KMS-11 (cell line): ENCODE measurements at regions not wholly inside any gene's neighbourhood (a gene's known extent, or its start where the extent isn't known, plus 50 kb on each side); places are given as distances from the start of the nearest gene placed in this dataset.
"Not testable (repeated sequence)": the region's sequence is repeated elsewhere in the genome, so short reads cannot be mapped to it uniquely, and the experiment has no call there.

ENCODE experiments used
- H2AFZ ChIP-seq: fragments of 200-600 bp; sonication (generic); 2 replicates; pipeline ENCODE4 v1.6.1; 2016; ENCODE audit warnings: antibody characterized with exemption, mixed run types, low read depth
- H3K27ac ChIP-seq: fragments of 200-600 bp; sonication (generic); 2 replicates; pipeline ENCODE4 v1.6.1; 2016; ENCODE audit warnings: mild to moderate bottlenecking, mixed run types
- H3K27me3 ChIP-seq: fragments of 200-600 bp; sonication (generic); 2 replicates; pipeline ENCODE4 v1.6.1; 2017; ENCODE audit warnings: mild to moderate bottlenecking, low read depth, mixed run types, moderate library complexity; ENCODE audit not compliant: insufficient read depth
- H3K36me3 ChIP-seq: fragments of 200-600 bp; sonication (generic); 2 replicates; pipeline ENCODE4 v1.6.1; 2017; ENCODE audit warnings: mild to moderate bottlenecking, mixed run types; ENCODE audit not compliant: insufficient read depth
- H3K4me1 ChIP-seq: fragments of 200-600 bp; sonication (generic); 2 replicates; pipeline ENCODE4 v1.6.1; 2016; ENCODE audit warnings: mild to moderate bottlenecking, low read depth, mixed run types; ENCODE audit not compliant: poor library complexity, severe bottlenecking
- H3K4me2 ChIP-seq: fragments of 200-600 bp; sonication (generic); 2 replicates; pipeline ENCODE4 v1.7.0; 2016; ENCODE audit warnings: mild to moderate bottlenecking, mixed run types
- H3K4me3 ChIP-seq: fragments of 200-600 bp; sonication (generic); IDR thresholded peaks from 2 replicates; pipeline ENCODE4 v1.6.1; 2017; ENCODE audit warnings: low read depth, low read length, mixed read lengths; ENCODE audit not compliant: insufficient read depth
- H3K79me2 ChIP-seq: fragments of 200-600 bp; sonication (generic); 2 replicates; pipeline ENCODE4 v1.6.1; 2016; ENCODE audit warnings: low read depth, mixed run types; ENCODE audit not compliant: insufficient read depth
- H3K9ac ChIP-seq: fragments of 200-600 bp; sonication (generic); 2 replicates; pipeline ENCODE4 v1.6.1; 2016; ENCODE audit warnings: mild to moderate bottlenecking, mixed run types
- H4K20me1 ChIP-seq: fragments of 200-600 bp; sonication (generic); 2 replicates; pipeline ENCODE4 v1.6.1; 2016; ENCODE audit warnings: mild to moderate bottlenecking, mixed run types; ENCODE audit not compliant: insufficient read depth
- TF ChIP-seq, protein P1 (sequence below): fragments of 200-600 bp; sonication (generic); conservative IDR thresholded peaks from 2 replicates; pipeline ENCODE4 v1.6.1; 2017; ENCODE audit warnings: low read depth, mild to moderate bottlenecking, antibody characterized with exemption, low read length, moderate library complexity, mixed read lengths

DNA sequence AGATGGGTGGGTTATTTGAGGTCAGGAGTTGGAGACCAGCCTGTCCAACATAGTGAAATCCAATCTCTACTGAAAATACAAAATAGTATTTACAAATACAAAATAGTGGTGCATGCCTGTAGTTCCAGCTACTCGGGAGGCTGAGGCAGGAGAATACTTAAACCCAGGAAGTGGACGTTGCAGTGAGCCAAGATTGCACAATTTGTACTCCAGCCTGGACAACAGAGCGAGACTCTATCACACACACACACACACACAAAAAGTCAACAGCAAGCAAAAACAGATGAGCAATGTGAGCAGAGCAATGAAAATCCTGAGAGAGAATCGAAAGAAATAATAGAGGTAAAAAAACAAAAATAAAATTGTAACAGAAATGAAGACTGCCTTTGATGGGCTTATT, 168.8 kb downstream of the PCDH18 start:
- Histone ChIP-seq H3K4me3 (no peak overlapping the region), H3K79me2 (no peaks in the 10 kb centered on the region), H3K36me3 (no peaks in the 10 kb centered on the region), H3K27ac (no peak overlapping the region), H2AFZ (no peak overlapping the region), H4K20me1 (no peaks in the 10 kb centered on the region), H3K4me2 (no peak overlapping the region), H3K27me3 (no peaks in the 10 kb centered on the region), H3K4me1 (no peaks in the 10 kb centered on the region), H3K9ac (no peak overlapping the region)
- TF ChIP-seq, protein P1, sequence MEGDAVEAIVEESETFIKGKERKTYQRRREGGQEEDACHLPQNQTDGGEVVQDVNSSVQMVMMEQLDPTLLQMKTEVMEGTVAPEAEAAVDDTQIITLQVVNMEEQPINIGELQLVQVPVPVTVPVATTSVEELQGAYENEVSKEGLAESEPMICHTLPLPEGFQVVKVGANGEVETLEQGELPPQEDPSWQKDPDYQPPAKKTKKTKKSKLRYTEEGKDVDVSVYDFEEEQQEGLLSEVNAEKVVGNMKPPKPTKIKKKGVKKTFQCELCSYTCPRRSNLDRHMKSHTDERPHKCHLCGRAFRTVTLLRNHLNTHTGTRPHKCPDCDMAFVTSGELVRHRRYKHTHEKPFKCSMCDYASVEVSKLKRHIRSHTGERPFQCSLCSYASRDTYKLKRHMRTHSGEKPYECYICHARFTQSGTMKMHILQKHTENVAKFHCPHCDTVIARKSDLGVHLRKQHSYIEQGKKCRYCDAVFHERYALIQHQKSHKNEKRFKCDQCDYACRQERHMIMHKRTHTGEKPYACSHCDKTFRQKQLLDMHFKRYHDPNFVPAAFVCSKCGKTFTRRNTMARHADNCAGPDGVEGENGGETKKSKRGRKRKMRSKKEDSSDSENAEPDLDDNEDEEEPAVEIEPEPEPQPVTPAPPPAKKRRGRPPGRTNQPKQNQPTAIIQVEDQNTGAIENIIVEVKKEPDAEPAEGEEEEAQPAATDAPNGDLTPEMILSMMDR: no peak

DNA sequence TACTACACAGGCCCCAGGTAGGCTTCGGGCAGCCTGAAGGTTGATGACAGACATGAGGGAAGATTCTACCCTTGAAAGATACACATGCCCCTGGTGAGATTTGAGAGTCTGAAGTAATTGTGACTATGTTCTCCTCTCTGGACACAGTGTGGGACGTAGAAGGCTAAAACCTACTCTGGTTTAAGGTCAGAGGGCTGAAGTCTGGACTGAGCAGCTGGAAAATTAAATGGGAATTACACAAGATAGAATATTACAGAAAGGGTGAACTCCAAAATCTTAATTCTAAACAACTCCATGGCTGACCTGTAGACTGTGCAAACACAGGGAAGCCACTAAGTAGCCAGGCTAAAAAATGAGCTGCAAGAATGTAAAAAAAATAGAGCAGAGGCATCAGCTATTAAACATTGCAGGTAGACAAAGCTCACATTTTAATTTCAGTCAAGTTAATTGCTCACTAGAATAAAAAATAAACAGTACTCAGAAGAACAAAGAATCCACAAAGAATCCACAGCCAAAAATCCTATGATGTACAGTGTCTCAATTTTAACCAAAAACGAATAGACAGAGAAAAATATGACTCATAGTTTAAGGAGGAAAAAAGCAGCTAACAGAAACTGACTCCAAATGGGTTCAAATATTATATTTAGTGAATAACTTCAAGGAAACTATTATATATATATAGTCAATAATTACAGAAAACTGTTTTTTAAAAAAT, 170.4 kb downstream of the PCDH18 start:
- TF ChIP-seq, protein P1: no peak
- H3K27me3 ChIP-seq: no peaks in the 10 kb centered on the region
- no peaks in the 10 kb centered on the region for H3K79me2 ChIP-seq
- H3K9ac ChIP-seq: no peak overlapping the region
- no peak overlapping the region for H3K4me3 ChIP-seq
- no peak overlapping the region for H2AFZ ChIP-seq
- no peak overlapping the region for H3K27ac ChIP-seq
- no peaks in the 10 kb centered on the region for H4K20me1 ChIP-seq
- H3K4me1 ChIP-seq: no peaks in the 10 kb centered on the region
- no peak overlapping the region for H3K4me2 ChIP-seq
- no peaks in the 10 kb centered on the region for H3K36me3 ChIP-seq

DNA sequence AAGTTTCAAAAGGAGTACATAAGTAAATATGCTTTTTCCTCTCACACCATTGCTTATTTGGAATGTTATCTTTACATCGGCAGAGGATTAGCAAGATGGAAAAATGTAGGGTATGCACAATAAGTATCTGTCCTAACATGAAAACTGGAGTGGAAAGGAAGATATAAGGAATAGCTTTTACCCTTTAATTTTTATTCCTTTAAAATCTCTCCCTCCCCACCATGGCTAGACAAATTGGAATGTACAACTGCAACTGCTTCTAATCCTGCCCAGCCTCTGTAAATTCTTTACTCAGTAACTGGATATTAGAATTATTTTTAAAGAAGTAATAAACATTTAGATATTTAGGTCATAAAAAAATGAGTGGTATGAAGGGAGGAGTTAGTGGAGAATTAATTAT, 171.5 kb downstream of the PCDH18 start:
- H3K27me3 ChIP-seq: no peaks in the 10 kb centered on the region
- no peak overlapping the region for H3K4me3 ChIP-seq
- H3K9ac ChIP-seq: no peak overlapping the region
- H2AFZ ChIP-seq: no peak overlapping the region
- H4K20me1 ChIP-seq: no peaks in the 10 kb centered on the region
- H3K36me3 ChIP-seq: no peaks in the 10 kb centered on the region
- no peak overlapping the region for H3K4me2 ChIP-seq
- H3K79me2 ChIP-seq: no peaks in the 10 kb centered on the region
- H3K4me1 ChIP-seq: no peaks in the 10 kb centered on the region
- no peak overlapping the region for H3K27ac ChIP-seq
- TF ChIP-seq, protein P1: no peak

DNA sequence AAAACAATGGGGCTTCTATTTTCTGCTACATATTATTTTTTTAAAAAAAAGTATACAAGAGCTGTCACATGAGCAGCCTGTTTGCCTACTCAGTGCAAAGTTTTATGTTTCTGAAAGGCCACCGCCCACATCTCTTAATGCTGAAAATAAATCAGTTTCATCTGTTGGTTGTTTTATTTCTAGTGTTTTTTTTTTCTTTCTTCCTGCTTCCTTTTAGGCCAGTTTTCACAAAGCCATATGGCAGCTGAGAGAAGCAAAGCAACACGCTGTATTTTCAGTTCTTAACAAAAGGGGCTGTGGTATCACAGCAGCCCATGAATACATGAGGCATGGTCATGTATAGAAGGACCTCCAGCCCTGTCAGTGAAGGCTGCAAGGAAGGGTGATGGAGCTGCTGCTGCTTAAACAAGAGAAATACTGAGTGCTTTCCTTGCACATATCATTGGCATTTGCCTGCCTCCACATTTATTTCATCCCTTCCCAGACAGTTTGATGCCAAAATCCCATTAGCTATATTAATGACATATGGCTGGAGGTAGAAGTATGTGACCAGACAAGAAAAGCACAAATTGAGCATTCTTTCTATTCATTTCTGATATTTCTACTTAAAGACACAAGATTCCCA, 172.5 kb downstream of the PCDH18 start:
- no peak overlapping the region for H3K27ac ChIP-seq
- no peaks in the 10 kb centered on the region for H3K36me3 ChIP-seq
- no peak overlapping the region for H2AFZ ChIP-seq
- no peaks in the 10 kb centered on the region for H3K4me1 ChIP-seq
- no peak overlapping the region for H3K4me2 ChIP-seq
- H3K9ac ChIP-seq: no peak overlapping the region
- H3K27me3 ChIP-seq: no peaks in the 10 kb centered on the region
- H3K79me2 ChIP-seq: no peaks in the 10 kb centered on the region
- H4K20me1 ChIP-seq: no peaks in the 10 kb centered on the region
- TF ChIP-seq, protein P1: no peak
- no peak overlapping the region for H3K4me3 ChIP-seq

DNA sequence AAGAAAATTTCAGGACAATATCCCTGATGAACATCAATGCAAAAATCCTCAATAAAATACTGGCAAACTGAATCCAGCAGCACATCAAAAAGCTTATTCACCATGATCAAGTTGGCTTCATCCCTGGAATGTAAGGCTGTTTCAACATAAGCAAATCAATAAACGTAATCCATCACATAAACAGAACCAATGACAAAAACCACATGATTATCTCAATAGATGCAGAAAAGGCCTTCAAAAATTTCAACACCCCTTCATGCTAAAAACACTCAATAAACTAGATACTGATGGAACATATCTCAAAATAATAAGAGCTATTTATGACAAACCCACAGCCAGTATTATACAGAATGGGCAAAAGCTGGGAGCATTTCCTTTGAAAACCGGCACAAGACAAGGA, 177.7 kb downstream of the PCDH18 start:
- H3K4me2 ChIP-seq, H3K4me1 ChIP-seq, H3K27me3 ChIP-seq, H3K27ac ChIP-seq, H2AFZ ChIP-seq, H3K79me2 ChIP-seq, H3K9ac ChIP-seq, H3K4me3 ChIP-seq, H4K20me1 ChIP-seq, H3K36me3 ChIP-seq: not testable (repeated sequence)
